HepG2 (cell line): ENCODE measurements at regions not wholly inside any gene's neighbourhood (a gene's known extent, or its start where the extent isn't known, plus 50 kb on each side); places are given as distances from the start of the nearest gene placed in this dataset.
A peak's percentile ranks its signal among the peaks of the same experiment; 100 is the strongest.

Experiments
- ATAC-seq: fragments of 200-7000 bp; cut with Tn5 transposase; 3 replicates; pipeline ENCODE4 v1.9.1; 2020; ENCODE audit warnings: mild to moderate bottlenecking, moderate library complexity
- BruUV-seq: library from RNA; stranded (reverse); fragments of 400-500 nt; replicated peaks from 2 replicates; lab custom pipeline; 2021; lab: Mats Ljungman, UMichigan
- CTCF ChIA-PET: fragments of 300-600 bp; formaldehyde crosslinking; extraction: SDS; loops from one replicate; lab custom pipeline; 2021; ENCODE audit warnings: low total read pairs, inconsistent platforms, low intra/inter-chr PET ratio; lab: Yijun Ruan, JAX
- POLR2A ChIA-PET: fragments of 350-600 bp; sonication (Branson Sonifier 250); formaldehyde crosslinking; loops from one replicate; lab custom pipeline; 2020; ENCODE audit warnings: antibody characterized with exemption, inconsistent platforms; lab: Yijun Ruan, JAX
- DNase-seq: peaks from one replicate; pipeline ENCODE4 v3.0.0-alpha.2; 2015; ENCODE audit warnings: low spot score
- FAIRE-seq: peaks from 3 replicates; lab custom pipeline; 2011; peaks lifted over from hg19 to GRCh38; lab: Jason Lieb, UNC
- H2AFZ ChIP-seq: one replicate; pipeline ENCODE4 v1.6.1; 2011; ENCODE audit warnings: low read length, inconsistent platforms
- H3K27ac ChIP-seq: fragments of 300-600 bp; 3 replicates; pipeline ENCODE4 v1.8.0; 2011; ENCODE audit warnings: mixed run types, mild to moderate bottlenecking, mixed read lengths, low read length, inconsistent platforms; ENCODE audit not compliant: insufficient read depth; ENCODE audit errors: extremely low read length
- H3K27me3 ChIP-seq, 2 experiments: fragments of 200-600 bp in 1 of 2; 2 replicates in 1 of 2; 3 replicates in 1 of 2; pipeline versions ENCODE4 v1.6.0 to v1.8.0; 2011; ENCODE audit warnings: low read length in 2 of 2, mild to moderate bottlenecking in 2 of 2, moderate library complexity in 2 of 2, inconsistent platforms in 1 of 2; ENCODE audit not compliant: insufficient read depth in 2 of 2, control insufficient read depth in 1 of 2
- H3K36me3 ChIP-seq, 2 experiments: fragments of 200-600 bp in 1 of 2; replicated peaks in 1 of 2; 2 replicates in 1 of 2; 3 replicates in 1 of 2; pipeline versions ENCODE4 v1.5.1 to v1.8.0; 2011; ENCODE audit warnings: low read length in 2 of 2, inconsistent platforms in 1 of 2; ENCODE audit not compliant: insufficient read depth in 2 of 2, control insufficient read depth in 1 of 2
- H3K4me1 ChIP-seq: 2 replicates; pipeline ENCODE4 v1.5.1; 2012; ENCODE audit warnings: low read length, inconsistent platforms; ENCODE audit not compliant: insufficient read depth
- H3K4me2 ChIP-seq: 2 replicates; pipeline ENCODE4 v1.6.0; 2011; ENCODE audit warnings: low read depth, low read length, inconsistent platforms
- H3K4me3 ChIP-seq, 3 experiments: fragments of 200-600 bp in 1 of 3; sonication (generic), shearing (Covaris generic) in 1 of 3; replicated peaks in 1 of 3; 2 replicates each; pipeline ENCODE4 v1.5.1; 2011 to 2016; ENCODE audit warnings: low read length in 3 of 3, inconsistent platforms in 2 of 3, low read depth in 2 of 3, mild to moderate bottlenecking in 2 of 3, control low read depth in 1 of 3, mixed read lengths in 1 of 3; ENCODE audit not compliant: insufficient read depth in 1 of 3
- H3K79me2 ChIP-seq: one replicate; pipeline ENCODE4 v1.6.1; 2011; ENCODE audit warnings: low read length, inconsistent platforms; ENCODE audit not compliant: insufficient read depth
- H3K9ac ChIP-seq: 2 replicates; pipeline ENCODE4 v1.6.0; 2011; ENCODE audit warnings: mild to moderate bottlenecking, low read depth, low read length, inconsistent platforms; ENCODE audit not compliant: insufficient read depth
- H3K9me3 ChIP-seq: 2 replicates; pipeline ENCODE4 v1.5.1; 2012; ENCODE audit warnings: mild to moderate bottlenecking, low read length
- H4K20me1 ChIP-seq: 2 replicates; pipeline ENCODE4 v1.6.0; 2011; ENCODE audit warnings: inconsistent platforms, mild to moderate bottlenecking, low read length, moderate library complexity; ENCODE audit not compliant: insufficient read depth
- EP300 ChIP-seq, 3 experiments: sonication (generic) in 1 of 3; formaldehyde crosslinking in 1 of 3; IDR thresholded peaks; 2 replicates each; pipeline versions ENCODE4 v1.5.1 to v1.6.1; 2011 to 2020; ENCODE audit warnings: low read depth in 2 of 3, low read length in 2 of 3, borderline replicate concordance in 1 of 3, improper control_type of control experiment in 1 of 3, mild to moderate bottlenecking in 1 of 3, missing genetic modification reagents in 1 of 3, moderate library complexity in 1 of 3
- HMG20A ChIP-seq: IDR thresholded peaks from 2 replicates; pipeline ENCODE4 v1.6.1; 2016; ENCODE audit warnings: borderline replicate concordance
- HNF4A ChIP-seq: sonication (generic); formaldehyde crosslinking; IDR thresholded peaks from 2 replicates; pipeline ENCODE4 v1.4.0; 2020; ENCODE audit warnings: missing genetic modification reagents
- NCOA2 ChIP-seq: sonication (generic); formaldehyde crosslinking; IDR thresholded peaks from 2 replicates; pipeline ENCODE4 v1.8.0; 2022; ENCODE audit warnings: inconsistent platforms
- RARA ChIP-seq: IDR thresholded peaks from 2 replicates; pipeline ENCODE4 v1.6.1; 2016; ENCODE audit warnings: missing genetic modification reagents, missing compliant biosample characterization
- SIN3A ChIP-seq: IDR thresholded peaks from 2 replicates; pipeline ENCODE4 v1.6.1; 2011; ENCODE audit warnings: low read depth, mild to moderate bottlenecking, control low read depth, low read length, borderline replicate concordance
- TBX2 ChIP-seq: sonication (generic); formaldehyde crosslinking; IDR thresholded peaks from 2 replicates; pipeline ENCODE4 v1.5.0; 2020; ENCODE audit warnings: missing genetic modification reagents, mild to moderate bottlenecking, borderline replicate concordance
- TCF7 ChIP-seq: sonication (generic); IDR thresholded peaks from 2 replicates; pipeline ENCODE4 v1.6.1; 2016; ENCODE audit warnings: antibody characterized with exemption, low read depth
- TFE3 ChIP-seq: IDR thresholded peaks from 2 replicates; pipeline ENCODE4 v1.6.1; 2016
- WGBS: methylation state at CpG from one replicate; pipeline ENCODE4 v1.1.6; 2017; ENCODE audit warnings: low lambda C conversion rate; 5-methylcytosine and 5-hydroxymethylcytosine counted together
- in situ Hi-C: cut with HindIII; loops from 2 replicates; pipeline ENCODE4 v1.10.0; 2017; ENCODE audit warnings: low pct_unique_long_range_greater_than_20kb; ENCODE audit not compliant: extremely low pct_ligation_motif_present
- intact Hi-C: fragments of 100-400 bp; cut with micrococcal nuclease; formaldehyde crosslinking; loops from one replicate; pipeline ENCODE4 v1.10.0; 2022; ENCODE audit not compliant: unreplicated experiment

- Histone ChIP-seq H3K36me3 (no peaks in the 10 kb centered on the region), H2AFZ (no peak overlapping the region), H3K9me3 (no peaks in the 10 kb centered on the region), H4K20me1 (no peaks in the 10 kb centered on the region), H3K27ac (no peak overlapping the region), H3K27me3 (peaks cover 0 to 2% of the 10 kb centered on the region in 2 experiments; a peak in 1 of 5 replicates), H3K9ac (no peak overlapping the region), H3K4me2 (peak overlapping the region; percentile 39), H3K79me2 (no peaks in the 10 kb centered on the region), H3K4me1 (peaks cover 42% of the 10 kb centered on the region), H3K4me3 (no peak overlapping the region)
- intact Hi-C loops (no loop called here), in situ Hi-C loops (no loop called here)
- no TSS peak for BruUV-seq
- ChIA-PET POLR2A (no interaction called here), CTCF (no interaction called here)
- TF ChIP-seq SIN3A (no peak), HMG20A (CRISPR knock-in tag) (peak; percentile 46; the same call in 1 of the 2 replicates), EP300 (IDR thresholded peaks at IDR 0.05; ENCODE audit: low read depth in 2 of 2, low read length in 2 of 2) (peak in 1 of 2 experiments; percentile 32; a peak in 1 of 4 replicates), EP300 (CRISPR knock-in tag; IDR thresholded peaks at IDR 0.05; ENCODE audit: borderline replicate concordance) (no peak), TBX2 (CRISPR knock-in tag) (peak; percentile 69; the same call in 1 of the 2 replicates), TFE3 (no peak), HNF4A (CRISPR knock-in tag) (0 out of 2 replicates have a peak, but pooled peaks have one; percentile 8), TCF7 (peak; percentile 79), RARA (CRISPR knock-in tag) (peak; percentile 39; the same call in 1 of the 2 replicates), NCOA2 (CRISPR knock-in tag) (peak; percentile 56; the same call in 1 of the 2 replicates)
- FAIRE-seq (peak; percentile 26), DNase-seq (peak; percentile 65), ATAC-seq (peak; percentile 35; the same call in 2 of the 3 replicates)
- 1% methylated on average over 9 of the region's 9 CpGs for WGBS
Observed at GRCh38 chr10:29109707-29110571, 178.9 kb upstream of the LYZL1 start.
